IMR-90 (cell line): ENCODE measurements at regions not wholly inside any gene's neighbourhood (a gene's known extent, or its start where the extent isn't known, plus 50 kb on each side); places are given as distances from the start of the nearest gene placed in this dataset.

Experiments used
- ATAC-seq: fragments of 200-7000 bp; cut with Tn5 transposase; 2 replicates; pipeline ENCODE4 v1.9.1; 2020; ENCODE audit warnings: low read depth, mild to moderate bottlenecking, moderate library complexity
- BruUV-seq: library from RNA; stranded (reverse); fragments of 400-500 nt; replicated peaks from 2 replicates; lab custom pipeline; 2021; lab: Mats Ljungman, UMichigan
- CTCF ChIA-PET: fragments of 300-600 bp; formaldehyde crosslinking; extraction: SDS; loops from one replicate; lab custom pipeline; 2021; ENCODE audit warnings: antibody characterized with exemption; lab: Yijun Ruan, JAX
- POLR2A ChIA-PET: fragments of 300-600 bp; sonication (Branson Sonifier 250); formaldehyde crosslinking; loops from one replicate; lab custom pipeline; 2022; ENCODE audit warnings: antibody characterized with exemption; ENCODE audit not compliant: unreplicated experiment; lab: Charles Lee
- DNase-seq: peaks from one replicate; pipeline ENCODE4 v3.0.0; 2013
- H2AFZ ChIP-seq: replicated peaks from 2 replicates; pipeline ENCODE3; 2013; ENCODE audit warnings: low read length, mild to moderate bottlenecking; ENCODE audit not compliant: poor library complexity
- H2AK5ac ChIP-seq: 2 replicates; pipeline ENCODE4 v1.6.1; 2013; ENCODE audit warnings: low read depth, low read length, inconsistent platforms
- H2AK9ac ChIP-seq: replicated peaks from 2 replicates; pipeline ENCODE3; 2013; ENCODE audit warnings: mild to moderate bottlenecking, low read depth, low read length, moderate library complexity; ENCODE audit not compliant: poor library complexity
- H2BK120ac ChIP-seq: 2 replicates; pipeline ENCODE4 v1.6.1; 2013; ENCODE audit warnings: low read depth, low read length, inconsistent platforms
- H2BK15ac ChIP-seq: 3 replicates; pipeline ENCODE4 v1.6.1; 2013; ENCODE audit warnings: low read depth, low read length, inconsistent platforms
- H2BK20ac ChIP-seq: 2 replicates; pipeline ENCODE4 v1.6.1; 2013; ENCODE audit warnings: low read depth, mild to moderate bottlenecking, inconsistent platforms, low read length, moderate library complexity
- H2BK5ac ChIP-seq: 2 replicates; pipeline ENCODE4 v1.6.1; 2013; ENCODE audit warnings: mild to moderate bottlenecking, low read depth, low read length, inconsistent platforms; ENCODE audit not compliant: poor library complexity, severe bottlenecking
- H3K14ac ChIP-seq: replicated peaks from 2 replicates; pipeline ENCODE4 v1.6.1; 2013; ENCODE audit warnings: low read depth, low read length, inconsistent platforms
- H3K18ac ChIP-seq: 2 replicates; pipeline ENCODE4 v1.6.1; 2013; ENCODE audit warnings: low read depth, low read length, control low read depth
- H3K23ac ChIP-seq: 2 replicates; pipeline ENCODE4 v1.6.1; 2013; ENCODE audit warnings: low read depth, low read length, inconsistent platforms
- H3K27ac ChIP-seq: 2 replicates; pipeline ENCODE4 v1.5.1; 2013; ENCODE audit warnings: mild to moderate bottlenecking, control low read depth, low read length; ENCODE audit not compliant: insufficient read depth
- H3K27me3 ChIP-seq: 2 replicates; pipeline ENCODE4 v1.6.1; 2013; ENCODE audit warnings: low read length; ENCODE audit not compliant: control insufficient read depth, insufficient read depth
- H3K36me3 ChIP-seq: 2 replicates; pipeline ENCODE4 v1.6.1; 2013; ENCODE audit warnings: low read length, mixed read lengths; ENCODE audit not compliant: control insufficient read depth, insufficient read depth
- H3K4ac ChIP-seq: 2 replicates; pipeline ENCODE4 v1.6.1; 2013; ENCODE audit warnings: low read depth, low read length, inconsistent platforms
- H3K4me1 ChIP-seq: 2 replicates; pipeline ENCODE4 v1.6.1; 2013; ENCODE audit warnings: low read length, mixed read lengths; ENCODE audit not compliant: control insufficient read depth, insufficient read depth
- H3K4me2 ChIP-seq: 2 replicates; pipeline ENCODE4 v1.6.1; 2013; ENCODE audit warnings: low read depth, mild to moderate bottlenecking, control low read depth, low read length, moderate library complexity
- H3K4me3 ChIP-seq: 2 replicates; pipeline ENCODE4 v1.5.1; 2013; ENCODE audit warnings: low read depth, mild to moderate bottlenecking, control low read depth, low read length, moderate library complexity; ENCODE audit not compliant: insufficient read depth
- H3K56ac ChIP-seq: 2 replicates; pipeline ENCODE4 v1.6.1; 2013; ENCODE audit warnings: low read length, inconsistent platforms; ENCODE audit not compliant: insufficient read depth; ENCODE audit errors: extremely low read depth
- H3K79me1 ChIP-seq, 2 experiments: 2 replicates each; pipeline ENCODE4 v1.6.1; 2013; ENCODE audit warnings: low read length in 2 of 2, inconsistent platforms in 1 of 2, low read depth in 1 of 2
- H3K9ac ChIP-seq: 2 replicates; pipeline ENCODE4 v1.6.1; 2013; ENCODE audit warnings: low read depth, low read length, control low read depth
- H3K9me1 ChIP-seq: 2 replicates; pipeline ENCODE4 v1.6.1; 2013; ENCODE audit warnings: low read length, inconsistent platforms; ENCODE audit not compliant: insufficient read depth
- H3K9me3 ChIP-seq: 2 replicates; pipeline ENCODE4 v1.6.1; 2013; ENCODE audit warnings: low read length; ENCODE audit not compliant: control insufficient read depth, insufficient read depth
- H4K20me1 ChIP-seq: 2 replicates; pipeline ENCODE4 v1.6.1; 2013; ENCODE audit warnings: low read length, inconsistent platforms; ENCODE audit not compliant: insufficient read depth
- H4K5ac ChIP-seq: 2 replicates; pipeline ENCODE4 v1.6.1; 2013; ENCODE audit warnings: mild to moderate bottlenecking, low read depth, low read length, control low read depth
- H4K8ac ChIP-seq, 2 experiments: 2 replicates each; pipeline ENCODE4 v1.6.1; 2013; ENCODE audit warnings: low read depth in 2 of 2, low read length in 2 of 2, control low read depth in 1 of 2, inconsistent platforms in 1 of 2
- H4K91ac ChIP-seq: 2 replicates; pipeline ENCODE4 v1.6.1; 2013; ENCODE audit warnings: low read depth, low read length, inconsistent platforms; ENCODE audit not compliant: insufficient read depth
- BHLHE40 ChIP-seq: fragments of 150-350 bp; IDR thresholded peaks from 2 replicates; pipeline ENCODE4 v1.6.1; 2016; ENCODE audit warnings: mild to moderate bottlenecking, low read depth, low read length
- CEBPB ChIP-seq: IDR thresholded peaks from 2 replicates; pipeline ENCODE4 v1.6.1; 2012; ENCODE audit warnings: low read depth, low read length, improper control_type of control experiment
- CHD1 ChIP-seq: IDR thresholded peaks from 2 replicates; pipeline ENCODE4 v1.6.1; 2012; ENCODE audit warnings: low read depth, low read length, improper control_type of control experiment
- CTCF ChIP-seq: conservative IDR thresholded peaks from 2 replicates; pipeline ENCODE4 v1.5.1; 2012; ENCODE audit warnings: mild to moderate bottlenecking, low read depth, low read length, improper control_type of control experiment
- ELK1 ChIP-seq: fragments of 150-350 bp; IDR thresholded peaks from 2 replicates; pipeline ENCODE4 v1.6.1; 2016; ENCODE audit warnings: low read depth, mild to moderate bottlenecking, low read length, moderate library complexity, borderline replicate concordance
- FOS ChIP-seq: fragments of 150-350 bp; IDR thresholded peaks from 2 replicates; pipeline ENCODE4 v1.6.1; 2016; ENCODE audit warnings: low read depth, low read length
- MAFK ChIP-seq: IDR thresholded peaks from 2 replicates; pipeline ENCODE4 v1.6.1; 2012; ENCODE audit warnings: low read depth, low read length, improper control_type of control experiment
- MAZ ChIP-seq: IDR thresholded peaks from 2 replicates; pipeline ENCODE4 v1.6.1; 2012; ENCODE audit warnings: low read depth, mild to moderate bottlenecking, low read length, improper control_type of control experiment, moderate library complexity, borderline replicate concordance
- MXI1 ChIP-seq: IDR thresholded peaks from 2 replicates; pipeline ENCODE4 v1.6.1; 2012; ENCODE audit warnings: low read depth, mild to moderate bottlenecking, low read length, moderate library complexity, borderline replicate concordance
- NFE2L2 ChIP-seq: fragments of 150-350 bp; IDR thresholded peaks from 2 replicates; pipeline ENCODE4 v1.6.1; 2016; ENCODE audit warnings: low read depth, mild to moderate bottlenecking, low read length
- POLR2A ChIP-seq: IDR thresholded peaks from 2 replicates; pipeline ENCODE4 v1.6.1; 2012; ENCODE audit warnings: mild to moderate bottlenecking, low read depth, low read length
- RAD21 ChIP-seq: IDR thresholded peaks from 2 replicates; pipeline ENCODE4 v1.6.1; 2012; ENCODE audit warnings: low read length, improper control_type of control experiment
- RCOR1 ChIP-seq: IDR thresholded peaks from 2 replicates; pipeline ENCODE4 v1.6.1; 2012; ENCODE audit warnings: mild to moderate bottlenecking, low read length, improper control_type of control experiment; ENCODE audit not compliant: insufficient replicate concordance
- RFX5 ChIP-seq: IDR thresholded peaks from 2 replicates; pipeline ENCODE4 v1.8.0; 2012; ENCODE audit warnings: low read depth, mild to moderate bottlenecking, low read length, moderate library complexity
- SMC3 ChIP-seq: fragments of 150-350 bp; IDR thresholded peaks from 2 replicates; pipeline ENCODE4 v1.6.1; 2016; ENCODE audit warnings: low read depth, mild to moderate bottlenecking, antibody characterized with exemption, low read length, moderate library complexity
- USF2 ChIP-seq: fragments of 150-350 bp; IDR thresholded peaks from 2 replicates; pipeline ENCODE4 v1.6.1; 2017; ENCODE audit warnings: mild to moderate bottlenecking, antibody characterized with exemption, low read length, low read depth
- WGBS, 2 experiments: methylation state at CpG; one replicate each; pipeline versions ENCODE4 v1.1.5 to v1.1.7; 2013; ENCODE audit warnings: missing lambda C conversion rate in 2 of 2; ENCODE audit not compliant: insufficient read length in 1 of 2; ENCODE audit errors: extremely low coverage in 2 of 2; 5-methylcytosine and 5-hydroxymethylcytosine counted together
- dilution Hi-C: fragments of 300-500 bp; cut with HindIII; formaldehyde crosslinking; loops from one replicate; pipeline ENCODE4 v1.14.3; 2018; ENCODE audit warnings: low sequenced_read_pairs; ENCODE audit not compliant: unreplicated experiment
- in situ Hi-C: fragments of 300-500 bp; cut with MboI; formaldehyde crosslinking; loops from 3 replicates; pipeline ENCODE4 v1.14.3; 2019; ENCODE audit warnings: low sequenced_read_pairs, inconsistent platforms, mixed read lengths
- intact Hi-C: fragments of 100-400 bp; cut with micrococcal nuclease; formaldehyde crosslinking; loops from 2 replicates; pipeline ENCODE4 v1.10.0; 2022

- H3K14ac ChIP-seq, result no peak overlapping the region
- H3K9me3 ChIP-seq, result no peaks in the 10 kb centered on the region; the same call in 1 of the 2 replicates
- no peak overlapping the region for H3K18ac ChIP-seq
- H2BK120ac ChIP-seq, result no peak overlapping the region
- no peak overlapping the region for H3K4me2 ChIP-seq
- H4K8ac ChIP-seq, result no peak overlapping the region
- H3K23ac ChIP-seq, result no peak overlapping the region
- intact Hi-C loops (no loop called here), dilution Hi-C loops (no loop called here), in situ Hi-C loops (no loop called here)
- DNase-seq (no peak), ATAC-seq (no peak)
- no TSS peak for BruUV-seq
- no peak overlapping the region for H3K4ac ChIP-seq
- H4K5ac ChIP-seq, result no peak overlapping the region
- WGBS, 2 experiments, result 71% methylated on average over 3 of the region's 4 CpGs; no CpG with 5 or more reads in 1 of the 2 experiments
- no peaks in the 10 kb centered on the region for H3K9me1 ChIP-seq
- no peaks in the 10 kb centered on the region for H3K36me3 ChIP-seq
- H2AK5ac ChIP-seq, result no peak overlapping the region
- ChIA-PET CTCF (no interaction called here), POLR2A (no interaction called here)
- no peaks in the 10 kb centered on the region for H3K4me1 ChIP-seq
- no peaks in the 10 kb centered on the region for H3K27me3 ChIP-seq
- no peak overlapping the region for H2BK20ac ChIP-seq
- no peaks in the 10 kb centered on the region for H3K79me1 ChIP-seq
- H3K4me3 ChIP-seq, result no peak overlapping the region
- no peak overlapping the region for H3K9ac ChIP-seq
- H3K56ac ChIP-seq, result no peak overlapping the region
- H3K27ac ChIP-seq, result no peak overlapping the region
- no peak overlapping the region for H2BK15ac ChIP-seq
- no peaks in the 10 kb centered on the region for H4K20me1 ChIP-seq
- no peak overlapping the region for H4K91ac ChIP-seq
- no peak overlapping the region for H2AFZ ChIP-seq
- no peak overlapping the region for H2AK9ac ChIP-seq
- TF ChIP-seq MAFK, result no peak
- no peak for TF ChIP-seq NFE2L2
- TF ChIP-seq CEBPB, result no peak
- no peak for TF ChIP-seq SMC3
- TF ChIP-seq FOS, result no peak
- no peak for TF ChIP-seq MAZ
- no peak for TF ChIP-seq CHD1
- no peak for TF ChIP-seq MXI1
- no peak for TF ChIP-seq POLR2A
- no peak for TF ChIP-seq CTCF
- no peak for TF ChIP-seq RFX5
- TF ChIP-seq RCOR1, result no peak
- TF ChIP-seq BHLHE40, result no peak
- no peak for TF ChIP-seq RAD21
- TF ChIP-seq USF2, result no peak
- TF ChIP-seq ELK1, result no peak
- no peak overlapping the region for H2BK5ac ChIP-seq
Measured at GRCh38 chr1:208541225-208541855, 297.2 kb upstream of the PLXNA2 start.
